GM23338 (cell line): ENCODE measurements at regions not wholly inside any gene's neighbourhood (a gene's known extent, or its start where the extent isn't known, plus 50 kb on each side); places are given as distances from the start of the nearest gene placed in this dataset.

Source experiments
- CREB1 ChIP-seq: fragments of 250-450 bp; sonication (Bioruptor Pico); IDR thresholded peaks from 2 replicates; pipeline ENCODE4 v1.5.0; 2020; ENCODE audit warnings: low read depth, mild to moderate bottlenecking, moderate library complexity
- CTCF ChIP-seq, 2 experiments: fragments of 200-600 bp in 1 of 2; sonication (generic) in 1 of 2; conservative IDR thresholded peaks; 2 replicates each; pipeline versions ENCODE4 v1.5.1 to v1.6.1; 2016 to 2017; ENCODE audit warnings: antibody characterized with exemption in 2 of 2, low read depth in 2 of 2, mild to moderate bottlenecking in 2 of 2, moderate library complexity in 1 of 2
- ETS1 ChIP-seq: IDR thresholded peaks from 2 replicates; pipeline ENCODE4 v1.6.1; 2016; ENCODE audit warnings: antibody characterized with exemption
- EZH2 ChIP-seq: fragments of 200-600 bp; sonication (generic); IDR thresholded peaks from one replicate; pipeline ENCODE4 v1.8.0; 2017; ENCODE audit warnings: antibody characterized with exemption, mild to moderate bottlenecking, low read depth; ENCODE audit not compliant: unreplicated experiment
- JUNB ChIP-seq: IDR thresholded peaks from one replicate; pipeline ENCODE4 v1.6.1; 2016; ENCODE audit warnings: antibody characterized with exemption; ENCODE audit not compliant: unreplicated experiment
- NANOG ChIP-seq: IDR thresholded peaks from 2 replicates; pipeline ENCODE4 v1.6.1; 2016; ENCODE audit warnings: antibody characterized with exemption, borderline replicate concordance
- POLR2AphosphoS5 ChIP-seq: IDR thresholded peaks from 2 replicates; pipeline ENCODE4 v1.6.1; 2016; ENCODE audit warnings: antibody characterized with exemption, low read depth
- REST ChIP-seq: IDR thresholded peaks from one replicate; pipeline ENCODE4 v1.6.1; 2018; ENCODE audit warnings: antibody characterized with exemption; ENCODE audit not compliant: unreplicated experiment
- STAT1 ChIP-seq: IDR thresholded peaks from one replicate; pipeline ENCODE4 v1.6.1; 2016; ENCODE audit warnings: antibody characterized with exemption; ENCODE audit not compliant: unreplicated experiment

GRCh38 chr12:115216301-115216700, 532.3 kb upstream of the TBX3 start:
- TF ChIP-seq EZH2 (no peak), CTCF (conservative IDR thresholded peaks at IDR 0.05; ENCODE audit: low read depth in 2 of 2) (no peak), NANOG (no peak), STAT1 (no peak), REST (no peak), POLR2AphosphoS5 (no peak), CREB1 (CRISPR knock-in tag) (no peak), JUNB (no peak), ETS1 (no peak)
